Fibroblast of mammary gland (primary cell): ENCODE measurements at regions not wholly inside any gene's neighbourhood (a gene's known extent, or its start where the extent isn't known, plus 50 kb on each side); places are given as distances from the start of the nearest gene placed in this dataset.

Experiments used
- DNase-seq: peaks from one replicate; pipeline ENCODE4 v3.0.0-alpha.2; 2010; ENCODE audit warnings: low read depth
- H3K4me3 ChIP-seq: 2 replicates; pipeline ENCODE4 v1.5.1; 2011; ENCODE audit warnings: low read depth, mild to moderate bottlenecking, low read length, moderate library complexity; ENCODE audit not compliant: control insufficient read depth
- TF ChIP-seq, protein P1 (sequence below): conservative IDR thresholded peaks from 2 replicates; pipeline ENCODE4 v1.5.1; 2011; ENCODE audit warnings: low read depth, low read length, inconsistent platforms; ENCODE audit not compliant: control insufficient read depth, insufficient read depth

DNA sequence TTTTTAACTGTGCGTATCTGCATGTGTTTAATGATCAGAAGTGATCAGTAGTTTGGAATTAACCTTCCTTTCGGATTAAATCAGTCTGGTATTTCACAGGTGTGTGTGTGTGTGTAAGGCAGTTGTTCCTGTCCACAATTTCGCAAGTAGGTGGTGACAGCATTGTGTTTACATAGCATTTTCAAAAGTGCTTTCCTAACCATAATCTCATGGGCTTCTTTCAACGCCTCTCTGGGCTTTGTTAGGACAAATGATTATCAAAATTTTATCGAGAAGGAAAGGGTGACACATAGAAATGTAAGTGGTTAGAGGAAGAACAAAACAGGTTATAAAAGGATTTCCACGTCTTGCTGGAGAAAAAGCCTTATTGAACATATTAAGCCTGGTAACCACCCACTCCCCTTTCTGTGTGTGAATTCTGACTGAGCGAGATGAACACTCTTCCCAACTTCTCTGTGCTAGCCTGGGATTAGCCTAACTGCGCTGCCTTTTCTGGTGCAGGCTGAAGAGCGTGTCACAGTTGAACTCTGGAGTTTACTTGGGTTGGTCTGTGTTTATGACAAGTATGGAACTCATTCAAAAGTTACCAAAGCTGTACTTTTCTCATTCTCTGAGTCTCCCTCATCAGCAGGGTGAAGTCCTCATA is 292.3 kb upstream of the PITRM1 start:
- H3K4me3 ChIP-seq = no peak overlapping the region
- TF ChIP-seq, protein P1, sequence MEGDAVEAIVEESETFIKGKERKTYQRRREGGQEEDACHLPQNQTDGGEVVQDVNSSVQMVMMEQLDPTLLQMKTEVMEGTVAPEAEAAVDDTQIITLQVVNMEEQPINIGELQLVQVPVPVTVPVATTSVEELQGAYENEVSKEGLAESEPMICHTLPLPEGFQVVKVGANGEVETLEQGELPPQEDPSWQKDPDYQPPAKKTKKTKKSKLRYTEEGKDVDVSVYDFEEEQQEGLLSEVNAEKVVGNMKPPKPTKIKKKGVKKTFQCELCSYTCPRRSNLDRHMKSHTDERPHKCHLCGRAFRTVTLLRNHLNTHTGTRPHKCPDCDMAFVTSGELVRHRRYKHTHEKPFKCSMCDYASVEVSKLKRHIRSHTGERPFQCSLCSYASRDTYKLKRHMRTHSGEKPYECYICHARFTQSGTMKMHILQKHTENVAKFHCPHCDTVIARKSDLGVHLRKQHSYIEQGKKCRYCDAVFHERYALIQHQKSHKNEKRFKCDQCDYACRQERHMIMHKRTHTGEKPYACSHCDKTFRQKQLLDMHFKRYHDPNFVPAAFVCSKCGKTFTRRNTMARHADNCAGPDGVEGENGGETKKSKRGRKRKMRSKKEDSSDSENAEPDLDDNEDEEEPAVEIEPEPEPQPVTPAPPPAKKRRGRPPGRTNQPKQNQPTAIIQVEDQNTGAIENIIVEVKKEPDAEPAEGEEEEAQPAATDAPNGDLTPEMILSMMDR = no peak
- peak; percentile 33 for DNase-seq

DNA sequence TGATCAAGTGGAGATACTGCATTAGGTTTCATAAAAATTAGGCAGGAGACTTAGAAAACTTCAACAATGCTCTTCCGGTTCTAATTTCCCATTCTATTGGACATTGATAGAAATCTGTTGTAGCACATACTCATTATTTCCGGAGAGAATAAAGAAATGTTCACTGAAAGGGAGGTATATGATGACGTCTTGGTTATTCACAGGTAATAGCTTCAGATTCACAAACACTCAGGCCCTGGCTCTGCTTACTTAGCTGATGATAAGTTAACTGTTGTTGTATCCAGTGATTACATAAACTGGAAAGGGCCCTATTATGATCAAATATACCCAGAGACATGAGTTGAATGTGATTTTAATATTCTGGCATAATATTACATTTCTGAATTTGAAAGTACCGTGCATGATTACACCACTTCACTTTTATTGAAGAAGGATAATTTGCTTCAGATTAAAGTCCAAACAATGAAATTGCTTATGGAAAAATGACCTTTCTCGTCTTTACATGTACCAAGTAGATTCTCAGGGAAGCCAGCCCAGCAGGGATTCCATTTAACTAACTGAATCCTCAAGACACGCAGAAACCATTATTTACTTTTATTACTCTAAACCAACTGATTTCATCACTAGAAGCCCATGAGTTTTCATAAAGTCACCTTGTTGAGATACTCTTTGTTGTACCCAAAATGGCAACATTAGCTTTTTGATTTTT is 288.0 kb upstream of the PITRM1 start:
- DNase-seq = no peak
- no peak overlapping the region for H3K4me3 ChIP-seq
- TF ChIP-seq, protein P1 = no peak

DNA sequence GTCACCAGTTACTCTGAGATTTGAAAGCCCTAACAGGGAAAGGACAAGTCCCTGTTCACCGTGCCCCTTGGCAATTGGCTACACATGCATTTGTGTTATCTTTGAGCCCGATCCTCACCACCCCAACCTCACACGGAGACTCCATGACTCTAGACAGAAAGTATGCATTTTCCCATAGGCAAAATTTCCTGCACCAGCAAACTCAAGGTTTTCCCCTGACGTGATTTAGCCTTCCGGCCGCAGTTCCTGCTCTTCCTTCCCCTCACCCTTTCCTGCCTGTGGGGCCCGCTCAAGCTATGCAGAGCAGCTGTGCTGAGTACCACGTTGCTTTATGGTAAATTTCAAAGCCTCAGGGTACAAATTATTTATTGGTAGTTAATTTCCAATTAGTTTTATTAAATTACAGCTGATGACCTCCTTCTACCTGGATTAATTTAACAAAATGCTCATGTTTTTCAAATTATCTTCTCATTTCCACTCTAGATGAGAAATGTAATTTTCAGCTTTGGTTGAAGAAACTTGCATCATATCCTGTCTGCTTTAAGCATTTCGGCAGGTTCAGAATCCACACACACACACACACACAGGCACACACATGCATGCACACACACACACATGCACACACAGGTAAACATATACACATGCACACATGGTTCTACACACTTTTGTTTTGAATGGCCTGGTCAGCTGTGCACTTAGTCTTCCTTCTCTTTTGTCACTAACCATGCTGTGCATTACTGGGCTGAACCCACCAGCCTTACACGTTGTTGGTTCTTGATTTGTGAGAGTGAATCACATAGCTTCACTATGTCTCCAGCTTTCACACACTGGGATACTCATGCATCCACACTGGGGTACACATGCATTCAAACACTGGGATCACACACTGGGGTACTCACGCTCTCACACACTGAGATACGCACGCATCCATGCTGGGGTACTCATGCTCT is 283.1 kb upstream of the PITRM1 start:
- no peak overlapping the region for H3K4me3 ChIP-seq
- no peak for DNase-seq
- TF ChIP-seq, protein P1 = no peak

DNA sequence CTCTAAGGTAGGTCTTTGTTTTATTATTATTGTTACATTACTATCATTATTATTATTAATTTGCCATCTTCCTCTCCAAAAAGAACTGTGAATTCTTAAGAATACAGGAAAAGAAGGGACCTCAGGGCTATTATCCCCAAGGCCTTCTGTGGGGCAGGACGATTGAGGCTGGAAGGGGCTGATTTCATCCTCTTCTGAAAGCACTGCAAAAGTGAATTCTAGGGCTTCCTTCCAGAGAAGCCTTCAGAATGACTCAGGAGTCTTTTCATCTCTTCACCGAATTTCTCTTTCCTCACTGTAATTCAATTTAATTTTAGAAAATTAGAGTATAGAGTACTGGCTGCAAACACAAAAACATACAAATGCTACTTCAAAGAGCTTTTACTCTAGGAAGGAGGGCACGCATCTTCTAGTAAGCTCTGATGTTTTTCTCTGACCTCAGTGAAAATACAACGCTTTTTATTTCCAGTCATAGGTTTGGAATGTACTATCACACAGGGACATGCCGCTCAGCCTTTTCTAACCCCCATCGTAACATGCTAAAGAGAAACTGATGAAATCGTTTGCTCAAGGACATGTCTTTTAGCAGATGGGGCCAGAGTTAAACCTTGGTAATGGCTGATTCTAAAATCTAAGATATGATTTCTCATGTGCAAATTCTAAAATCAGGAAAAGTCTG is 280.2 kb upstream of the PITRM1 start:
- peak; percentile 96 for DNase-seq
- peak overlapping the region; percentile 20 for H3K4me3 ChIP-seq
- TF ChIP-seq, protein P1 = no peak

DNA sequence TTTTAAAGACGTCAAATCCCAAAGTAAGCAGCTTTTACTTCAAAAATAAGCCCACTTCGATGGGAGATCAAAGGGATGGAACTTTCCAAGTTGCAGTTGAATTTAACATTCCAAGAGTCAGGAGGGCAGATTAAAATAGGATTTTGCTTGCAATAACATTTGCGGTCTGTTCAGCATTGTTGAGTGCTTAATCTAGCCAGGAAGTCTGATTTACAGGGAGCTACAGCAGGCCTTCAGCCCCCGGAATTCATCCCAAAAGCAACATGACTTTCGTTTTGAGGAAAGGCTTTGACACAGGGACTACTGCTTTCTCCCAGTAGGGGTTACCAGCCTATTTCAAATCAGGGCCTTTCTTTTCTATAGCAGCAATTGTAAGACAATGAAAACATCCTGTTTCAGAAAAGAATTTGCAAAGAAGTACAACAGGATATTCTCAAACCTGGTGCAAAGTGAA is 279.6 kb upstream of the PITRM1 start:
- TF ChIP-seq, protein P1 = peak; percentile 72
- peak overlapping the region; percentile 20 for H3K4me3 ChIP-seq
- DNase-seq = peak; percentile 97

DNA sequence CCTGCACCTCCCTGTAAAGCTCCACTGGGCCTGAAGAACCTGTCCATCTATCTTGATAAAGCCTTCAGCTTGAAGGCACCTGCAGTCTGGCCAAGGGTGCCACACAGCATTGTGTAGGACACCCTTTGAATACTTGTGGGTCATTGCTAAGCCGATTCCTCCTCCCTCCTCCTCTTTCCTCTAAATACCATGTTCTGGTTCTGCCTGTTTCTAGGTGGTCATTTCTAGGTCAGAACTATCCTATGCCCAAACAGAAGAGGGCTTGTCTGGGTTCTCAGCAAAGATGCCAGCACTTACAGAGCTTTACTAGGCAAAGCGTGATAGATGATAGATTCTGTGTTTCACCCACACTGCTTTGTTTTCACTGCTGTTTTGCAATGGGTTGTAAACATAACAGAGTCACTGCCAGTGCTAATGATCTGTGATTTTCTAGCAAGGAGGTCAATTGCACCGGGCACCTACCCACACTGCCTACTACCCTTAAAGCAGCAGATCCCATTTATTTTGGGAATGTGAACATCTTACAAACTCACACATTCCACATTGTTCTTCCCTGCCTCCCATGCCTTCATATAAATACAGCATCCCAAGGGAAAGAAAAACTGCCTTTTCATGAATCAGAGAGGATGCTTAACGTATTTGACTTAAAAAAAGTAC is 279.1 kb upstream of the PITRM1 start:
- no peak overlapping the region for H3K4me3 ChIP-seq
- TF ChIP-seq, protein P1 = no peak
- DNase-seq = no peak
